SK-N-SH (cell line): ENCODE measurements at regions not wholly inside any gene's neighbourhood (a gene's known extent, or its start where the extent isn't known, plus 50 kb on each side); places are given as distances from the start of the nearest gene placed in this dataset.

Experiments
- CTCF ChIA-PET: fragments of 300-600, 350-600 bp; formaldehyde crosslinking; extraction: SDS; loops from one replicate; lab custom pipeline; 2021; lab: Yijun Ruan, JAX
- POLR2A ChIA-PET: fragments of 350-600 bp; sonication (Branson Sonifier 250); formaldehyde crosslinking; extraction: SDS; loops from one replicate; lab custom pipeline; 2020; ENCODE audit warnings: antibody characterized with exemption, inconsistent platforms; lab: Yijun Ruan, JAX
- DNase-seq: peaks from one replicate; pipeline ENCODE4 v3.0.0; 2012
- H2AFZ ChIP-seq: fragments of 200-600 bp; sonication (generic); 2 replicates; pipeline ENCODE4 v1.8.1; 2016; ENCODE audit warnings: antibody characterized with exemption, mild to moderate bottlenecking, low read depth
- H3F3A ChIP-seq: fragments of 200-600 bp; sonication (generic); replicated peaks from 2 replicates; pipeline ENCODE3; 2016; ENCODE audit warnings: antibody characterized with exemption, mild to moderate bottlenecking; ENCODE audit not compliant: insufficient read depth
- H3K27ac ChIP-seq, 2 experiments: fragments of 200-500 bp in 1 of 2; fragments of 200-600 bp in 1 of 2; sonication (Bioruptor generic) in 1 of 2; sonication (generic), shearing (Covaris generic) in 1 of 2; 2 replicates each; pipeline versions ENCODE4 v1.5.1 to v1.6.1; 2014 to 2016; ENCODE audit warnings: low read depth in 2 of 2, inconsistent platforms in 1 of 2, low read length in 1 of 2, mild to moderate bottlenecking in 1 of 2, mixed read lengths in 1 of 2
- H3K27me3 ChIP-seq: fragments of 200-600 bp; sonication (generic), shearing (Covaris generic); 2 replicates; pipeline ENCODE4 v1.6.1; 2016; ENCODE audit warnings: mixed run types; ENCODE audit not compliant: insufficient read depth
- H3K36me3 ChIP-seq, 2 experiments: fragments of 200-500 bp in 1 of 2; fragments of 200-600 bp in 1 of 2; sonication (Bioruptor generic) in 1 of 2; sonication (generic) in 1 of 2; replicated peaks in 1 of 2; 2 replicates each; pipeline versions ENCODE3 to v1.5.1; 2014 to 2016; ENCODE audit warnings: low read length in 1 of 2, mild to moderate bottlenecking in 1 of 2; ENCODE audit not compliant: insufficient read depth in 2 of 2, control insufficient read depth in 1 of 2
- H3K4me1 ChIP-seq, 2 experiments: fragments of 200-500 bp in 1 of 2; fragments of 200-600 bp in 1 of 2; sonication (Bioruptor generic) in 1 of 2; sonication (generic), shearing (Covaris generic) in 1 of 2; 2 replicates each; pipeline versions ENCODE4 v1.5.1 to v1.6.1; 2014 to 2016; ENCODE audit warnings: low read depth in 1 of 2, low read length in 1 of 2, mixed run types in 1 of 2; ENCODE audit not compliant: insufficient read depth in 2 of 2, control insufficient read depth in 1 of 2
- H3K4me2 ChIP-seq: fragments of 200-600 bp; sonication (generic), shearing (Covaris generic); 2 replicates; pipeline ENCODE4 v1.6.1; 2017; ENCODE audit warnings: mixed run types
- H3K4me3 ChIP-seq, 2 experiments: fragments of 200-500 bp in 1 of 2; fragments of 200-600 bp in 1 of 2; sonication (Bioruptor generic) in 1 of 2; sonication (generic), shearing (Covaris generic) in 1 of 2; 2 replicates each; pipeline versions ENCODE4 v1.5.1 to v1.8.1; 2014 to 2016; ENCODE audit warnings: low read depth in 2 of 2, inconsistent platforms in 1 of 2, low read length in 1 of 2, mild to moderate bottlenecking in 1 of 2, mixed read lengths in 1 of 2, moderate library complexity in 1 of 2
- H3K79me2 ChIP-seq: fragments of 200-600 bp; sonication (generic); 2 replicates; pipeline ENCODE4 v1.8.1; 2017; ENCODE audit warnings: mild to moderate bottlenecking; ENCODE audit not compliant: insufficient read depth
- H3K9ac ChIP-seq: fragments of 200-600 bp; sonication (generic); 2 replicates; pipeline ENCODE4 v1.6.1; 2017; ENCODE audit warnings: mixed run types
- H3K9me2 ChIP-seq: fragments of 200-600 bp; sonication (generic); 2 replicates; pipeline ENCODE4 v1.6.1; 2017; ENCODE audit warnings: mixed run types
- H3K9me3 ChIP-seq: fragments of 200-600 bp; sonication (generic); 2 replicates; pipeline ENCODE4 v1.6.1; 2017; ENCODE audit warnings: mixed run types, mild to moderate bottlenecking, moderate library complexity
- H4K20me1 ChIP-seq: fragments of 200-600 bp; sonication (generic); 2 replicates; pipeline ENCODE4 v1.6.1; 2017; ENCODE audit warnings: mild to moderate bottlenecking, mixed run types; ENCODE audit not compliant: insufficient read depth
- CHD2 ChIP-seq: fragments of 150-350 bp; IDR thresholded peaks from 2 replicates; pipeline ENCODE4 v1.6.1; 2018; ENCODE audit warnings: low read length; ENCODE audit not compliant: partially characterized antibody
- ELF1 ChIP-seq: IDR thresholded peaks from 2 replicates; pipeline ENCODE4 v1.4.0; 2012
- EZH2phosphoT487 ChIP-seq: fragments of 200-600 bp; sonication (generic); IDR thresholded peaks from 2 replicates; pipeline ENCODE4 v1.6.1; 2017; ENCODE audit warnings: low read depth, mixed run types, mild to moderate bottlenecking, antibody characterized with exemption, moderate library complexity, borderline replicate concordance
- FOXJ3 ChIP-seq: sonication (generic); formaldehyde crosslinking; IDR thresholded peaks from 2 replicates; pipeline ENCODE4 v1.5.1; 2020; ENCODE audit warnings: mild to moderate bottlenecking, missing genetic modification reagents
- FOXM1 ChIP-seq: IDR thresholded peaks from 2 replicates; pipeline ENCODE4 v1.4.0; 2012; ENCODE audit warnings: low read depth, mild to moderate bottlenecking
- GABPA ChIP-seq: IDR thresholded peaks from 2 replicates; pipeline ENCODE4 v1.4.0; 2012; ENCODE audit warnings: low read depth, mild to moderate bottlenecking
- IRF3 ChIP-seq: fragments of 150-350 bp; IDR thresholded peaks from 2 replicates; pipeline ENCODE4 v1.6.1; 2016; ENCODE audit warnings: mild to moderate bottlenecking, low read depth, low read length
- MXI1 ChIP-seq: IDR thresholded peaks from 2 replicates; pipeline ENCODE4 v1.6.1; 2012; ENCODE audit warnings: mild to moderate bottlenecking, low read depth, low read length, improper control_type of control experiment
- NFIC ChIP-seq: IDR thresholded peaks from 2 replicates; pipeline ENCODE4 v1.4.0; 2012; ENCODE audit warnings: borderline replicate concordance
- PBX3 ChIP-seq: IDR thresholded peaks from 2 replicates; pipeline ENCODE4; 2012
- RCOR1 ChIP-seq: fragments of 150-350 bp; IDR thresholded peaks from 2 replicates; pipeline ENCODE4 v1.6.1; 2017; ENCODE audit warnings: antibody characterized with exemption, low read length
- RFX5 ChIP-seq: IDR thresholded peaks from 2 replicates; pipeline ENCODE4 v1.6.1; 2012; ENCODE audit warnings: mild to moderate bottlenecking, improper control_type of control experiment, low read length
- SIN3A ChIP-seq: IDR thresholded peaks from 2 replicates; pipeline ENCODE4 v1.6.1; 2012; ENCODE audit warnings: low read depth, mild to moderate bottlenecking, low read length, moderate library complexity, borderline replicate concordance
- TCF12 ChIP-seq: IDR thresholded peaks from 2 replicates; pipeline ENCODE4 v1.4.0; 2012
- USF2 ChIP-seq: fragments of 150-350 bp; IDR thresholded peaks from 2 replicates; pipeline ENCODE4 v1.6.1; 2017; ENCODE audit warnings: antibody characterized with exemption, low read length, low read depth, borderline replicate concordance
- YY1 ChIP-seq: IDR thresholded peaks from 2 replicates; pipeline ENCODE4 v1.4.0; 2012; ENCODE audit warnings: low read depth, mild to moderate bottlenecking
- WGBS: methylation state at CpG from one replicate; pipeline ENCODE4 v1.1.6; 2017; ENCODE audit warnings: low lambda C conversion rate; 5-methylcytosine and 5-hydroxymethylcytosine counted together
- TF ChIP-seq, protein P1 (sequence below): fragments of 200-600 bp; sonication (generic); IDR thresholded peaks from 2 replicates; pipeline ENCODE4 v1.6.1; 2017; ENCODE audit warnings: antibody characterized with exemption, mild to moderate bottlenecking, moderate library complexity
- TF ChIP-seq, protein P2 (sequence below): IDR thresholded peaks from 2 replicates; pipeline ENCODE4 v1.4.0; 2012; ENCODE audit warnings: low read depth
- TF ChIP-seq, protein P3 (sequence below): IDR thresholded peaks from 2 replicates; pipeline ENCODE4 v1.4.0; 2012; ENCODE audit warnings: low read depth, borderline replicate concordance
- TF ChIP-seq, protein P4 (sequence below): IDR thresholded peaks from 2 replicates; pipeline ENCODE4 v1.6.1; 2012; ENCODE audit warnings: mild to moderate bottlenecking, low read depth, low read length, moderate library complexity

GRCh38 chr2:103616891-103617290, 855.1 kb downstream of the TMEM182 start:
- no peak overlapping the region for H3K9ac ChIP-seq
- H3K36me3 ChIP-seq = no peaks in the 10 kb centered on the region
- POLR2A ChIA-PET = no interaction called here

More at GRCh38 chr2:103616891-103617290, 855.1 kb downstream of the TMEM182 start:
- DNase-seq = no peak
- Histone ChIP-seq H2AFZ (no peak overlapping the region), H3K4me2 (no peak overlapping the region), H3K4me3 (no peak overlapping the region), H3K79me2 (no peaks in the 10 kb centered on the region), H3K9me2 (no peaks in the 10 kb centered on the region), H3K9me3 (no peaks in the 10 kb centered on the region), H3K27ac (no peak overlapping the region), H3K4me1 (no peaks in the 10 kb centered on the region), H4K20me1 (no peaks in the 10 kb centered on the region), H3K27me3 (no peaks in the 10 kb centered on the region), H3F3A (no peaks in the 10 kb centered on the region)
- TF ChIP-seq SIN3A (no peak), TCF12 (no peak), NFIC (no peak), USF2 (no peak), PBX3 (no peak), FOXJ3 (CRISPR knock-in tag) (no peak), CHD2 (no peak), IRF3 (no peak), FOXM1 (no peak), GABPA (no peak), ELF1 (no peak), YY1 (no peak), MXI1 (no peak), EZH2phosphoT487 (no peak), RCOR1 (no peak), RFX5 (no peak)
- TF ChIP-seq, protein P1, sequence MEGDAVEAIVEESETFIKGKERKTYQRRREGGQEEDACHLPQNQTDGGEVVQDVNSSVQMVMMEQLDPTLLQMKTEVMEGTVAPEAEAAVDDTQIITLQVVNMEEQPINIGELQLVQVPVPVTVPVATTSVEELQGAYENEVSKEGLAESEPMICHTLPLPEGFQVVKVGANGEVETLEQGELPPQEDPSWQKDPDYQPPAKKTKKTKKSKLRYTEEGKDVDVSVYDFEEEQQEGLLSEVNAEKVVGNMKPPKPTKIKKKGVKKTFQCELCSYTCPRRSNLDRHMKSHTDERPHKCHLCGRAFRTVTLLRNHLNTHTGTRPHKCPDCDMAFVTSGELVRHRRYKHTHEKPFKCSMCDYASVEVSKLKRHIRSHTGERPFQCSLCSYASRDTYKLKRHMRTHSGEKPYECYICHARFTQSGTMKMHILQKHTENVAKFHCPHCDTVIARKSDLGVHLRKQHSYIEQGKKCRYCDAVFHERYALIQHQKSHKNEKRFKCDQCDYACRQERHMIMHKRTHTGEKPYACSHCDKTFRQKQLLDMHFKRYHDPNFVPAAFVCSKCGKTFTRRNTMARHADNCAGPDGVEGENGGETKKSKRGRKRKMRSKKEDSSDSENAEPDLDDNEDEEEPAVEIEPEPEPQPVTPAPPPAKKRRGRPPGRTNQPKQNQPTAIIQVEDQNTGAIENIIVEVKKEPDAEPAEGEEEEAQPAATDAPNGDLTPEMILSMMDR = no peak
- TF ChIP-seq, protein P2, sequence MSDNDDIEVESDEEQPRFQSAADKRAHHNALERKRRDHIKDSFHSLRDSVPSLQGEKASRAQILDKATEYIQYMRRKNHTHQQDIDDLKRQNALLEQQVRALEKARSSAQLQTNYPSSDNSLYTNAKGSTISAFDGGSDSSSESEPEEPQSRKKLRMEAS = no peak
- TF ChIP-seq, protein P3, sequence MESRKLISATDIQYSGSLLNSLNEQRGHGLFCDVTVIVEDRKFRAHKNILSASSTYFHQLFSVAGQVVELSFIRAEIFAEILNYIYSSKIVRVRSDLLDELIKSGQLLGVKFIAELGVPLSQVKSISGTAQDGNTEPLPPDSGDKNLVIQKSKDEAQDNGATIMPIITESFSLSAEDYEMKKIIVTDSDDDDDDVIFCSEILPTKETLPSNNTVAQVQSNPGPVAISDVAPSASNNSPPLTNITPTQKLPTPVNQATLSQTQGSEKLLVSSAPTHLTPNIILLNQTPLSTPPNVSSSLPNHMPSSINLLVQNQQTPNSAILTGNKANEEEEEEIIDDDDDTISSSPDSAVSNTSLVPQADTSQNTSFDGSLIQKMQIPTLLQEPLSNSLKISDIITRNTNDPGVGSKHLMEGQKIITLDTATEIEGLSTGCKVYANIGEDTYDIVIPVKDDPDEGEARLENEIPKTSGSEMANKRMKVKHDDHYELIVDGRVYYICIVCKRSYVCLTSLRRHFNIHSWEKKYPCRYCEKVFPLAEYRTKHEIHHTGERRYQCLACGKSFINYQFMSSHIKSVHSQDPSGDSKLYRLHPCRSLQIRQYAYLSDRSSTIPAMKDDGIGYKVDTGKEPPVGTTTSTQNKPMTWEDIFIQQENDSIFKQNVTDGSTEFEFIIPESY = no peak
- TF ChIP-seq, protein P4, sequence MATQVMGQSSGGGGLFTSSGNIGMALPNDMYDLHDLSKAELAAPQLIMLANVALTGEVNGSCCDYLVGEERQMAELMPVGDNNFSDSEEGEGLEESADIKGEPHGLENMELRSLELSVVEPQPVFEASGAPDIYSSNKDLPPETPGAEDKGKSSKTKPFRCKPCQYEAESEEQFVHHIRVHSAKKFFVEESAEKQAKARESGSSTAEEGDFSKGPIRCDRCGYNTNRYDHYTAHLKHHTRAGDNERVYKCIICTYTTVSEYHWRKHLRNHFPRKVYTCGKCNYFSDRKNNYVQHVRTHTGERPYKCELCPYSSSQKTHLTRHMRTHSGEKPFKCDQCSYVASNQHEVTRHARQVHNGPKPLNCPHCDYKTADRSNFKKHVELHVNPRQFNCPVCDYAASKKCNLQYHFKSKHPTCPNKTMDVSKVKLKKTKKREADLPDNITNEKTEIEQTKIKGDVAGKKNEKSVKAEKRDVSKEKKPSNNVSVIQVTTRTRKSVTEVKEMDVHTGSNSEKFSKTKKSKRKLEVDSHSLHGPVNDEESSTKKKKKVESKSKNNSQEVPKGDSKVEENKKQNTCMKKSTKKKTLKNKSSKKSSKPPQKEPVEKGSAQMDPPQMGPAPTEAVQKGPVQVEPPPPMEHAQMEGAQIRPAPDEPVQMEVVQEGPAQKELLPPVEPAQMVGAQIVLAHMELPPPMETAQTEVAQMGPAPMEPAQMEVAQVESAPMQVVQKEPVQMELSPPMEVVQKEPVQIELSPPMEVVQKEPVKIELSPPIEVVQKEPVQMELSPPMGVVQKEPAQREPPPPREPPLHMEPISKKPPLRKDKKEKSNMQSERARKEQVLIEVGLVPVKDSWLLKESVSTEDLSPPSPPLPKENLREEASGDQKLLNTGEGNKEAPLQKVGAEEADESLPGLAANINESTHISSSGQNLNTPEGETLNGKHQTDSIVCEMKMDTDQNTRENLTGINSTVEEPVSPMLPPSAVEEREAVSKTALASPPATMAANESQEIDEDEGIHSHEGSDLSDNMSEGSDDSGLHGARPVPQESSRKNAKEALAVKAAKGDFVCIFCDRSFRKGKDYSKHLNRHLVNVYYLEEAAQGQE = no peak
- CTCF ChIA-PET = no interaction called here
- 5% methylated on average over 4 of the region's 4 CpGs for WGBS
